GM18868 (cell line): ENCODE measurements at regions not wholly inside any gene's neighbourhood (a gene's known extent, or its start where the extent isn't known, plus 50 kb on each side); places are given as distances from the start of the nearest gene placed in this dataset.

Experiments used
- ATAC-seq: cut with Tn5 transposase; IDR thresholded peaks from one replicate; pipeline ENCODE4 v1.9.1; 2021; ENCODE audit warnings: mild to moderate bottlenecking, moderate library complexity; ENCODE audit not compliant: unreplicated experiment

DNA sequence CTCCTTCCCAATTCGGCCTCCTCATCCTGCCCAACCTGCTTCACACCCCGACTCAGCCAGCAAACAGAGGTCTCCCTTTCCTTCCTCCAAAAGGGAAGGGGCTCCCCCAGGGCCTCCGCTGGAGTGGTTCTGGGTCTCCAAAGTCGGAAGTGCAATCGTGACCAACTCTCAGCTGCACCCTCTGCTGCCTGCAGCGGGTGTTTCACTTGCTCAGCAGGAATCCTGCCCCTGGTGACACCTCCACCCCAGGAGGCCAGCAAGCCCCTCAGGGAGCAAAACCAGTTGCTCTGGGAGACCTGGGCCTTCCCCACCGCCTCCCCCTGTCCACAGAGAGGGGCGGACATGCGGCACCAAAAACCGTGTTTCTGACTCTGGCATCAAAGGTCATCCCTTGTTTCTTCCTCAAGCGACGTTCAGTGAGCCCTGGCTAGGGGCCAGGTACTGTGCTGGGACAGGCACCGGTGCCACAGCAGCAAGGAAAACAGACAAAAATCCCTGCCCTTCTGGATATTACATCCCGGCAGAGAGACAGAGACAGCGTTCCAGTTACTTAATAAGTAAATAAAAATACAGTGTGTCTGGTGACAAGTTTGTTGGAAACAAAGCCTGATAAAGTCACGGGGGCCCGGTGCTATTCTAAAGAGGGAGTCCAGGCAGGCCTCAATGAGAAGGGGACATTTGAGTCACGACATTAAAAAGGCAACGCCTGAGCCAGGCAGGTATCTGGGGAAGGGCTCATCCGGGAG lies 219.0 kb downstream of the BMP7 start:
- ATAC-seq = no peak

GRCh38 chr20:57048027-57048869 lies 218.2 kb downstream of the BMP7 start:
- peak; percentile 53 for ATAC-seq

GRCh38 chr20:57049296-57049695 lies 217.1 kb downstream of the BMP7 start:
- no peak for ATAC-seq

GRCh38 chr20:57051096-57051495 lies 215.3 kb downstream of the BMP7 start:
- no peak for ATAC-seq

- ATAC-seq = no peak
Measured at GRCh38 chr20:57053067-57053466, 213.4 kb downstream of the BMP7 start.

GRCh38 chr20:57053793-57054552 lies 212.5 kb downstream of the BMP7 start:
- no peak for ATAC-seq

GRCh38 chr20:57055345-57055744 lies 211.1 kb downstream of the BMP7 start:
- ATAC-seq = no peak

GRCh38 chr20:57056651-57057050 lies 209.8 kb downstream of the BMP7 start:
- ATAC-seq = no peak

DNA sequence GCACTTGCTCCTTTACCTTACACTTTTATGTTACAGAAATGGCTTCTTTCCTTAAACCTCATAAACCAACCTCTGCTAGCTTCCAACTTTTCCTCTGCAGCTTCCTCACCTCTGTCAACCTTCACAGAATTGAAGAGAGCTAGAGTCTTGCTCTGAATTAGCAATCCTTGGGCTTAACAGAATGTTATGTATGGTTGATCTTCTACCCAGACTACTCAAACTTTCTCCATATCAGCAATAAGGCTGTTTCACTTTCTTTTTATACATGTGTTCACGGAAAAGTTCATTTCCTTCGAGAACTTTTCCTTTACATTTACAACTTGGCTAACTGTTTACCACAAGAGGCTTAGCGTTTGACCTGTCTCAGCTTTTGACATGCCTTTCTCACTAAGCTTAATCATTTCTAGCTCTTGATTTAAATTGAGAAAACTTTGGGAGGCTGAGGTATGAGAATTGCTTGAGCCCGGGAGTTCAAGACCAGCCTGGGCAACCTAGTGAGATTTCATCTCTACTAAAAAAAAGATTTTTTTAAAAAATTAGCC lies 207.3 kb downstream of the BMP7 start:
- no peak for ATAC-seq

DNA sequence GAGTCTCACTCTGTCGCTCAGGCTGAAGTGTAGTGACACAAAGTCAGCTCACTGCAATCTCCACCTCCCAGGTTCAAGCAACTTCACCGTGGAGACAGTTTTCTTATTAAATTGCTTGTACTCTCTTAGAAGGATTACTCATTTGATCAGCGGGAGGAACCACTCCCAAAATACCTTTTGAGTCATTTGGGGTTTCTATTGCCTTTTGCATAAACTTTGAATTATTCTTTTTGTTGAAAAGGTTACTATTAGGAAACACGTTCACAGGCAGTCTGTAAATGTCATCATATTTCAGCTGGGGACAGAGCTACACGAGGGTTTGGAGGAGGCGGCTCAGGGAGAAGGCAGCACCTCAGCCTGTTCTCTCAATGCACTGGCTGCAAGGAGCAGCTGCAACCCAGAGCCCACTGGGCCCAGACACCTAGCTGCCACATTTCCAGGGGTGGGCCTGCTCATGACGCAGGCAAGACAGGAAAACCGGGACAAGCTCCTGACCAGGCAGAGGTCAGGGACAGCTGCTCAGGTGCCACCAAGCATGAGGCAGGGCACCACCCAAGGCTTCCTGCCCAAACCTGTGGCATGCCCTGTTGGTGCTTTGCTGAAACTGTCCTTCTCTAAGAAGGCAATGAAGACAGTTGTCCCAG lies 205.9 kb downstream of the BMP7 start:
- ATAC-seq = no peak

DNA sequence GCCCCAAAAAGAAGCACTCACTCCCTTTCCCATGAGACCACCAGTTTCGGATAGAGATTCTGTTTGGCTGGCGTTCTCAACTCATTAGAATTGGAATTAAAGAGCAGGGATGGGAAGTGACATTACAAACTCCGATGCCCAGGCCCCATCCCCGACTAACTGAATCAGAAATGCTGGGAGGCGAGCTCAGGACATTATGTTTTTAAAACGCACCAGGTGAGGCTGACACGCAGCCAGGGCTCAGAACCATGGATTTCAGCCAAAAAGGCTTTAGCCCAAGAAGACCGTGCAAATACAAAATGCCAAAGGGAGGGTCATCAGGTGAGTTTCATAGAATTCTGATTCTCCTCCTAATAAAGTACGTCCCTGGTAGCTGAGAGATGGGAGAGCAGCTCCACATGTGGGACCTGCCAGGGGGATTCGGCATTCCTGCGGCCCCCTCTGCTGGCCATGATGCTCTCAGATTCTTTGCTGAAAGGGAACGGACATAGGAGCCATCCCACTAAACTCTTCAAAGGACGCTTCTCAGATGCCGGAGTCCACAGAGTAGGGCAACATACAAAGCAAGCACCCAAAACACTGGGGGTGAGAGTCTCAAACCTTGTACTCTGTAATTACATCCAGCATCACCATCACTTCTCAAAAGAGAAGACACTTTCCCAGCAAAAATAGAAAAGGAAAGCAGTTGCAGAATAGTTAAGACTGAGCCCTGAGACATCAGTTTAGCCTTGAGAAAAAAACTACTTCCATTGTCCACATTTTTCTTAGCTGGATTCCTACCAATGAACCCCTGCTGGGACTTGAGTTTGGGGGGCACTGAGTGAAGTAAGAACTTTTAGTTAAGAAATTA lies 205.2 kb downstream of the BMP7 start:
- no peak for ATAC-seq

GRCh38 chr20:57062241-57062640 lies 204.2 kb downstream of the BMP7 start:
- ATAC-seq = no peak

DNA sequence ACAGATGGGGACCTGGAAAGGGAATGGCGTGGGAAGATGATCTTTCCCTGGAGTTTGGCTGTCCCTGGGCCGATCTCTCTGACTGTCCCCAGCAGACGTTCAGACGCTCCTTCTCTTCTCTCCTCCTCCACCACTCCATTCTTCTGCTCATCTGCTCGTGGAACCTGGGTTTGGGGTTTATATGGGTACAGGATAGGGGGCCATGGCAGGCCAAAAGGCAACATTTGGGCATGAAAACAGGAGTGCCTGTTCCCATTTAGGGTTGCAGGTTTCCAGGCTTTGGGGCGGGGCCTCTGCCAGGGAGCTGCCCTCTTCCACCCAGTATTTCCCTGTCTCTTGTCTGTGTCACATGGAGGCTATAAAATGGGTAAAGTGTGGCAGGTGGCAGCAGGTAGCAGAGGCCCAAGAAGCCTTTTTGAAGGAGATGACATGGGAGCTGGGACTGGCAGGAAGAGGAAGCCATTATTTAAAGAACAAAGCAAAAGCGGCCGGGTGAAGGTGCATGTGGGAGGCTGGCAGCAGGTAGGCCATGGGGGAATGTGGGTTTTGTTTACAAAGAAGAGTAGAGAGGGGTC lies 203.7 kb downstream of the BMP7 start:
- ATAC-seq = no peak

GRCh38 chr20:57064836-57065235 lies 201.6 kb downstream of the BMP7 start:
- ATAC-seq = no peak

GRCh38 chr20:57065646-57066045 lies 200.8 kb downstream of the BMP7 start:
- no peak for ATAC-seq

- ATAC-seq = no peak
Measured at GRCh38 chr20:57066126-57066900, 200.1 kb downstream of the BMP7 start.

- ATAC-seq = no peak
Measured at GRCh38 chr20:57069442-57069841, 197.0 kb downstream of the BMP7 start.

DNA sequence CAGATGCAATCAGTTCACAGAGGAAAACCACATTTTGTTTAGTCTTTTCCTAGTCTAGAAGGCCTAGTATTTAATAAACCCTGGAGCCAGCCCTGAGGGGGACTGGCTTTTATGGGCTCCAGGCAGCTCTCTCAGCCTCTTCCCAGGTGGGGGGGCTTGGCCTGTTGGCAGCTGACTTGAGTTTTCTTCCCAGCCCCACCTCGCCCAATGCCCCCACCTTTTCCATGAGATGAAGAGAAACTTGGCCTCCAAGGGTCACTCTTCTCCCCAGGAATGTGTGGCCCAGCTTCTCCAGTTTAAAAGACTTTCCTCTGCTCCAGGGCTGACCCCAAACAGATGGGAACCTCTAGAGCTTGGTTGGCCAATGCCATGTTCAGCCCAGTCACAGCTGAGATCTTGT lies 196.1 kb downstream of the BMP7 start:
- ATAC-seq = no peak

GRCh38 chr20:57071283-57071731 lies 195.1 kb downstream of the BMP7 start:
- no peak for ATAC-seq
